ENCODE measurements at regions not wholly inside any gene's neighbourhood (a gene's known extent, or its start where the extent isn't known, plus 50 kb on each side); places are given as distances from the start of the nearest gene placed in this dataset.

DNA sequence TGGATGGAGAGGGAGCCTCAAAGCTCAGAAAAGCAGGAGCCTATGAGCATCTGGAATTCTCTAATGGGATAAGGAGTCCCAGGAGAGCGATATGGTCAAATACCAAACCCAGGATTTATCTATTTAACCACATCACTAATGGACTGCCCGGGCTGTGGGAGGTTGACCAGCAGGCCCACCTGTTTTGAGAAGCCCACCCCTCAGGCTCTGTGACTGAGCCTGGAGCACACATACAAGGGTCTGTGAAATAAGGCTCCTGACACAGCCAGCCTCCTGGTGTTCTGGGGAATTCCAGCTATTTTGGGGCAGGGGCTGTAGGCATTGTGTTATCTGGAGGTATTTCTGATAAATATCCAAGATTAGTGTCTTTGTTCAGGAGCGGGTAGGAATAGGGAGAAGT, 132.0 kb upstream of the C1orf21 start:
- intact Hi-C loops (cut with DNase I): loop anchor here in 2 of 10 donors (5.0 kb wide), 2 partner anchors 107 to 132 kb away; partner anchors contain the start of gene C1orf21 (in 1 of the 2)
- Histone ChIP-seq H3K27ac (no peak overlapping the region), H3K4me3 (no peak overlapping the region), H3K9me3 (no peaks in the 10 kb centered on the region), H3K36me3 (no peaks in the 10 kb centered on the region), H3K4me1 (peaks cover 0 to 19% (median 4%) of the 10 kb centered on the region in 12 donors), H3K27me3 (no peaks in the 10 kb centered on the region)
- WGBS, 4 donors: 91 to 95% (median 93%) methylated on average over 3 of the region's 3 CpGs
- no peak for DNase-seq
- no peak for TF ChIP-seq CTCF (IDR thresholded peaks at IDR 0.05)
- TF ChIP-seq POLR2A (IDR thresholded peaks at IDR 0.05): no peak
- no peak for ATAC-seq

GRCh38 chr1:184255560-184255959, 131.3 kb upstream of the C1orf21 start:
- intact Hi-C loops (cut with DNase I): loop anchor here in 2 of 10 donors (5.0 kb wide), 2 partner anchors 107 to 132 kb away; partner anchors contain the start of gene C1orf21 (in 1 of the 2)
- no peaks in the 10 kb centered on the region for H3K9me3 ChIP-seq
- H3K27me3 ChIP-seq: no peaks in the 10 kb centered on the region
- H3K27ac ChIP-seq: peak overlapping the region in 1 of 12 donors; percentile 11
- DNase-seq (no peak), ATAC-seq (peak in 1 of 4 donors; percentile 48)
- H3K4me1 ChIP-seq: peaks cover 0 to 19% (median 4%) of the 10 kb centered on the region in 12 donors
- no peak for TF ChIP-seq POLR2A (IDR thresholded peaks at IDR 0.05)
- TF ChIP-seq CTCF (IDR thresholded peaks at IDR 0.05): no peak
- H3K36me3 ChIP-seq: no peaks in the 10 kb centered on the region
- no peak overlapping the region for H3K4me3 ChIP-seq

- TF ChIP-seq CTCF (IDR thresholded peaks at IDR 0.05) (no peak), POLR2A (IDR thresholded peaks at IDR 0.05) (no peak)
- WGBS, 4 donors: 63 to 71% (median 64%) methylated on average over 5 of the region's 5 CpGs
- DNase-seq (no peak), ATAC-seq (peak in 2 of 4 donors; percentile 14 to 62)
- Histone ChIP-seq H3K27ac (peak overlapping the region in 7 of 12 donors; percentile 19 to 53 (median 43)), H3K4me1 (peaks cover 0 to 19% (median 4%) of the 10 kb centered on the region in 12 donors), H3K27me3 (no peaks in the 10 kb centered on the region), H3K4me3 (no peak overlapping the region), H3K36me3 (no peaks in the 10 kb centered on the region), H3K9me3 (no peaks in the 10 kb centered on the region)
- intact Hi-C loops (cut with DNase I): loop anchor here in 2 of 10 donors (5.0 kb wide), 2 partner anchors 104 to 129 kb away; partner anchors contain the start of gene C1orf21 (in 1 of the 2)
Observed at GRCh38 chr1:184257873-184258272, 129.0 kb upstream of the C1orf21 start.

DNA sequence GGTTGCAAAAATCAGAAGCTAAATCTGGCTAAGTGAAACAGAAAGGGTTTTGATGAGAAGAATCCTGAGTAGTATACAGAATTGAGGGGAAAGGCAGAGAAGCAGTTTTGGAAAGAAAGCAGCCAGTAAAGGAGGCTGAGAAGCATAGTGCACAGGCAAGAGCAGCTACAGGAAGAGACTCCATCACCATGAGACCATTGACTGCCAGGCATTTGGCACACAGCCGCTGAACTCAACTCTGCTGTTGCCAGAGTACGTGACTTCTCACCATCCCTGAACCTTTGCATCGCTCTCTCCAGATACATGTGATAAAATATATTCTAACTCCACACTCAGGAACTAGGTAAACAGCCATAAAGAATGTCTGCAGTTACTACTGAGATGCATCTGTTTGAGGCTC, 128.3 kb upstream of the C1orf21 start:
- Histone ChIP-seq H3K27ac (peak overlapping the region in 7 of 12 donors; percentile 1 to 53 (median 43)), H3K27me3 (no peaks in the 10 kb centered on the region), H3K4me1 (peaks cover 0 to 19% (median 4%) of the 10 kb centered on the region in 12 donors), H3K4me3 (no peak overlapping the region), H3K9me3 (no peaks in the 10 kb centered on the region), H3K36me3 (no peaks in the 10 kb centered on the region)
- 37 to 49% (median 45%) methylated on average over 3 of the region's 3 CpGs for WGBS, 4 donors
- ATAC-seq: peak; percentile 34 to 48 (median 42)
- peak in 2 of 5 donors; percentile 9 to 35 for DNase-seq
- TF ChIP-seq POLR2A (IDR thresholded peaks at IDR 0.05) (no peak), CTCF (IDR thresholded peaks at IDR 0.05) (no peak)
- intact Hi-C loops (cut with DNase I): loop anchor here in 2 of 10 donors (5.0 kb wide), 2 partner anchors 104 to 129 kb away; partner anchors contain the start of gene C1orf21 (in 1 of the 2)

All from heart left ventricle (tissue), 16 donors.